Naive thymus-derived CD8-positive, alpha-beta T cell (primary cell): ENCODE measurements at regions not wholly inside any gene's neighbourhood (a gene's known extent, or its start where the extent isn't known, plus 50 kb on each side); places are given as distances from the start of the nearest gene placed in this dataset.

ENCODE experiments used
- ATAC-seq, 2 donors: fragments of 150-1000 bp; cut with Tn5 transposase in 1 of 2; sonication (Bioruptor Pico), chemical (Tn5 transposase) in 1 of 2; 1 replicate in 1 of 2; 2 replicates in 1 of 2; pipeline ENCODE4 v1.10.0; 2021; ENCODE audit warnings: mild to moderate bottlenecking in 2 of 2, moderate library complexity in 2 of 2
- POLR2A ChIA-PET: fragments of 350-600 bp; sonication (Branson Sonifier 250); formaldehyde crosslinking; loops from one replicate; lab custom pipeline; 2021; ENCODE audit warnings: antibody characterized with exemption; lab: Charles Lee
- DNase-seq, 10 donors: peaks; one replicate each; pipeline versions ENCODE4 v3.0.0 to v3.0.0-alpha.2; 2020 to 2022
- H3K27ac Mint-ChIP-seq, 10 donors: one replicate each; pipeline ENCODE4 v1.8.0; 2020 to 2022; ENCODE audit warnings: mild to moderate bottlenecking in 10 of 10, mixed read lengths in 10 of 10, moderate library complexity in 4 of 10, inconsistent platforms in 1 of 10
- H3K27me3 Mint-ChIP-seq, 5 donors: one replicate each; pipeline ENCODE4 v1.8.0; 2021 to 2022; ENCODE audit warnings: mixed read lengths in 5 of 5
- H3K36me3 Mint-ChIP-seq, 3 donors: one replicate each; pipeline ENCODE4 v1.8.0; 2020 to 2022; ENCODE audit warnings: mixed read lengths in 3 of 3, mild to moderate bottlenecking in 2 of 3, inconsistent platforms in 1 of 3
- H3K4me1 Mint-ChIP-seq, 4 donors: one replicate each; pipeline ENCODE4 v1.8.0; 2021 to 2022; ENCODE audit warnings: mixed read lengths in 4 of 4
- H3K4me3 Mint-ChIP-seq, 10 donors: one replicate each; pipeline ENCODE4 v1.8.0; 2020 to 2022; ENCODE audit warnings: mild to moderate bottlenecking in 10 of 10, mixed read lengths in 10 of 10, moderate library complexity in 6 of 10, inconsistent platforms in 1 of 10
- H3K9me3 Mint-ChIP-seq, 9 donors: one replicate each; pipeline ENCODE4 v1.8.0; 2020 to 2022; ENCODE audit warnings: mixed read lengths in 9 of 9, mild to moderate bottlenecking in 3 of 9, inconsistent platforms in 1 of 9, moderate library complexity in 1 of 9

DNA sequence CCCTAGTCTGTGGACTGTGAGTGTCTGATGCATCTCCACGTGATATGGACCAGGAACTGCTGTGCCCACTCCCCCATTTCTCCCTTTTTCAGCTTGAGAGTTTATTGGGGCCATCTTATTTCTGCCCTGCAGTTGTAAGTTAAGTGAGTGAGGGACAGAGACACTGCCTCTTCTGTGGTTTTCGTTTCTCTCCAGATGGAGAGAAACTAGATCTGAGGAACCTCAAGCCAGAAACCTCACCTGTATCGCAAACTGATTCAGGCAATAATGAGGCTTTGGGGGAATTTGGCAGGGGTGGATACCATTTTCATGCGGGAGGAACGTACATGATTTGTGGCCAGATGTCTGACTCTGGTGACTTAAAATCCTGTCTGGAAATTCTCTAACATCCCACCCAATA is 641.7 kb downstream of the TNS3 start:
- POLR2A ChIA-PET, result no interaction called here
- Mint-ChIP-seq H3K27ac (no peak overlapping the region), H3K9me3 (peaks cover 0 to 7% (median 2%) of the 10 kb centered on the region in 9 donors), H3K4me3 (no peak overlapping the region), H3K4me1 (no peaks in the 10 kb centered on the region), H3K27me3 (no peaks in the 10 kb centered on the region), H3K36me3 (no peaks in the 10 kb centered on the region)
- DNase-seq (no peak), ATAC-seq (no peak)

DNA sequence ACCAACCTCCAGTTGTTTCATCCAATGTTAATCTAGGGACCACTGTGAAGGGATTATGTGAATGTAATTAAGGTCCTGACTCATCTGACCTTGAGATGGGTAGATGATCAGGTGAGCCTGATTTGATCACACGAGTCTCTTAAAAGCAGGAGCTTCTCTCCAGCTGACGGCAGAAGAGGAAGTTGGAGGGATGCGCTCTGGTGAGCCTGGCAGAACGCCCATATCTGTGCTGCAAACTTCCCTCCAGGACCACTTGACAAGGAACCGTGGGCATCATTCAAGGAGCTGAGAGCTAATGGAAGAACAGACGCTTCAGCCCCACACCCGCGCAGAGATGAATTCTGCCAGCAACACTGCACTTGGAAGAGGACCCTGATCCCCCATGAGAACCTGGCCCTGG is 642.4 kb downstream of the TNS3 start:
- POLR2A ChIA-PET, result no interaction called here
- ATAC-seq, result no peak
- Mint-ChIP-seq H3K27me3 (no peaks in the 10 kb centered on the region), H3K36me3 (no peaks in the 10 kb centered on the region), H3K9me3 (peaks cover 0 to 7% (median 2%) of the 10 kb centered on the region in 9 donors), H3K4me1 (no peaks in the 10 kb centered on the region), H3K4me3 (no peak overlapping the region), H3K27ac (no peak overlapping the region)
- no peak for DNase-seq

DNA sequence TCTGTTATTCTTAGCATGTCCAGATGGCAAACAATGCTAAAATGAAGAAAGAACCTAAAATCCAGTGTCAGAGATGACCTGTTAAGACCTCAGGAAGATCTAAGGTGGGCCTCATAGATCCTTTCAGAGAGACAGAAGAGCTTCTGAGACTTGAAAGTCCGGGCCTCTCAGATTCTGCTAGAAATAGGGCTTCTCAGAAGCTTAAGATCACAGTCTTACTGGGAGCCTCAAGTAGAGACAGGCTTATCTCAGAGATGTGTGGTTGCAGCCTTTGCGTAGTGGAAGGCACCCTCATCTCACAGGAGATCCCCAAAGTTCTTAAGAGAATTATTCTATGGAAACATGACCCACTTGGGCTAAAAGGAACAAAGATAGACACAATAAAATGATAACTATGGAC is 642.8 kb downstream of the TNS3 start:
- ATAC-seq, result no peak
- DNase-seq, result no peak
- no peak overlapping the region for H3K4me3 Mint-ChIP-seq
- no peaks in the 10 kb centered on the region for H3K4me1 Mint-ChIP-seq
- no peak overlapping the region for H3K27ac Mint-ChIP-seq
- POLR2A ChIA-PET, result no interaction called here
- no peaks in the 10 kb centered on the region for H3K27me3 Mint-ChIP-seq
- H3K36me3 Mint-ChIP-seq, result no peaks in the 10 kb centered on the region
- peaks cover 0 to 7% (median 2%) of the 10 kb centered on the region in 9 donors for H3K9me3 Mint-ChIP-seq

DNA sequence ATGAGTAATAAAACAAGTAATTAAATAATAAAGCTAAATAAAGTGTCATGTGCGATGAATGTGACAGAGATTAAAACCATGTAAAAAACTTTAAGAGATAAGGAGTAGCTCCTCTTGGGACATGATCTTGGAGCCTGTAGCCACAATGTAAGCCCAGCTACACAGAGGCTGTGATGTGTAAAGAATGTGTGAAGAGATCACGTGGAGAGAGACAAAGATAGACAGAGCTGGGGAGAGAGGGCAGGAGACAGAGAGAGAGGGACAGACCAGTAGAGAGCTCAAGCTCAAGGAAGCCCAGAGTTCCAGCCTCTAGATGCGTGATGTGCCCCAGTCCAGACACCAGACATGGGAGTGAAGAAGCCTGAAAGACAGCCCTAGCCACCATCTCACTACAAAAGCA is 644.1 kb downstream of the TNS3 start:
- H3K36me3 Mint-ChIP-seq, result no peaks in the 10 kb centered on the region
- ATAC-seq (no peak), DNase-seq (no peak)
- no peak overlapping the region for H3K27ac Mint-ChIP-seq
- H3K9me3 Mint-ChIP-seq, result peaks cover 0 to 7% (median 2%) of the 10 kb centered on the region in 9 donors
- H3K27me3 Mint-ChIP-seq, result no peaks in the 10 kb centered on the region
- POLR2A ChIA-PET, result no interaction called here
- no peak overlapping the region for H3K4me3 Mint-ChIP-seq
- H3K4me1 Mint-ChIP-seq, result no peaks in the 10 kb centered on the region

DNA sequence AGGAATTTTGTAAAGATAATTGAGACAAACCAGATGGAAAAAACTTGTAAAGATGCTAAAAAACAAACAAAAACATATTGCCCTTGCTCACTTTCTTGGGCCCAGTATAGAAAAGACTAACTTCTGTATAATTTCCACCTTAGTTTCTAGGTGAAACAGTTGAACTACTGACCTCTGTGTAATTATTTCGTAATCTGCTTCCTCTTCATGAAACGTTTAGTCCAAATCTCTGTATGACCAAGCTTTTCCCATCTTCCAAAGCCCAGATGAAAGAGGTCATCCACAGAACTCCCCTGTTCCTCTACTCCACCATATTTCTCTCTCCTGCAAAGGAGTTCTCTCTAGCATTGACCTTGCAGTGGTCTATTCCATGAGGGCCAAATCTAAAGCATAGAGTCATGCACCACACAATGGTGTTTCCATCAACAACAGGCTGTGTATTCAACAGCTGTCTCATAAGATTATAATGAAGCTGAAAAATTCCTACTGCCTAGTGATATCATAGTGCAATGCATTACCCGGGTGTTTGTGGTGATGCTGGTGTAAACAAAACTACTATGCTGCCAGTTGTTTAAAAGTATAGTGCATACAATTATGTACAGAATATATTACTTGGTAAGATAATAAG is 647.6 kb downstream of the TNS3 start:
- Mint-ChIP-seq H3K27ac (no peak overlapping the region), H3K4me1 (no peaks in the 10 kb centered on the region), H3K36me3 (no peaks in the 10 kb centered on the region), H3K27me3 (no peaks in the 10 kb centered on the region), H3K4me3 (no peak overlapping the region), H3K9me3 (peaks cover 0 to 7% (median 2%) of the 10 kb centered on the region in 9 donors)
- POLR2A ChIA-PET, result no interaction called here
- DNase-seq (no peak), ATAC-seq (no peak)

DNA sequence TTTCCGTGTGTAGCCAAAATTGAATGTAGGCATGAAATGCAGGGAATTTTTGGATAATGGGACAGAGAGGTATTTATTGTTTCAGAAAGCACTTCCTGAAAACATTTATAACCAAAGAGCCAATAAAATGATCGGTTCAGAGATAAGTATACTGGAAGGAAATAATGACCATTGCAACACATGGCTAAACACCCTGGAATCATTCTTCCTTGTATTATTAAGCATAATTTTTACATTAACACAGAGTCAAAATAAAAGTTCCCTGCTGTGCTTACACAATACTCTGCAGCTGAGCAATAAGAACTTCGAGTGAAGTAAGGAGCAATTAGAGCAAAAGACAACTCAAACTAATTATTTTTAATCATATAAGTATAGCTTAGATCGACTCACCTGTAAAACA is 648.3 kb downstream of the TNS3 start:
- Mint-ChIP-seq H3K4me3 (no peak overlapping the region), H3K27ac (no peak overlapping the region), H3K36me3 (no peaks in the 10 kb centered on the region), H3K4me1 (no peaks in the 10 kb centered on the region), H3K9me3 (peaks cover 0 to 7% (median 2%) of the 10 kb centered on the region in 9 donors), H3K27me3 (no peaks in the 10 kb centered on the region)
- ATAC-seq, result no peak
- no peak for DNase-seq
- POLR2A ChIA-PET, result no interaction called here

DNA sequence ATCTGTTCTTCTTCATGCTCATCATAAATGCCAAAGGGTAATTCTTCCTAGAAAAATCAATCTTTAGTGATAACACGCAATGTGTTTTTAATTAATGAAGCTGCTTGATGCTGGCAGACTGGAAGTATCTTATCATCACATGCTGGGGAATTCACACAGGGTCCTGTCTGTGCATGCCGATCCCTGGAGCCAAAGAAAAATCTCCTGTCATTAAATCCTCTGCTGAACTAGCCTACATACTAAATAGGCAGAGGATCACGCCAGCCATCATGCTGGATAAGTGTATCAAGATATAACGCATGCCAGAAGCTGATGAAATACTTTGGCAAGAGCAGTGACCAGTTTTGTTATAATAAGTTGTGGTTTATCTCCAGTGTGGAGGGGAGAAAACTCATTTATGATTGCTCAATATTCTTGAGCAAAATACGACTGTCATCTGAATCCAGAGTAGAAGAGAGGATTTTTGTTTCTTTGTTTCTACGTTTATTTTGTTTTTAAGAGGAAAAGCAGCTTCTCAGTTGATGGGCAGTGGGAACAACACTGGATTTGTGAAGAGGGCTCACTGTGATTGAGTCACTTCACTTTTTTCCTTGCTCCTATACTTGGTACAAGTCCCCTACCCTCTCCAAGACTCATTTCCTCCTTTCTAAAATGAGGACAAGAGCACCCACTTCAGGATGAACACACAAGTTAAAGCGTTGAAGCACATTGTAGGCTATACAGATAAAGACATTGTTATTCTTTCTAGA is 649.1 kb downstream of the TNS3 start:
- DNase-seq (no peak), ATAC-seq (no peak)
- no peaks in the 10 kb centered on the region for H3K27me3 Mint-ChIP-seq
- no peaks in the 10 kb centered on the region for H3K36me3 Mint-ChIP-seq
- no peak overlapping the region for H3K4me3 Mint-ChIP-seq
- no peaks in the 10 kb centered on the region for H3K4me1 Mint-ChIP-seq
- H3K27ac Mint-ChIP-seq, result no peak overlapping the region
- POLR2A ChIA-PET, result no interaction called here
- H3K9me3 Mint-ChIP-seq, result peaks cover 0 to 2% (median 0%) of the 10 kb centered on the region in 9 donors

DNA sequence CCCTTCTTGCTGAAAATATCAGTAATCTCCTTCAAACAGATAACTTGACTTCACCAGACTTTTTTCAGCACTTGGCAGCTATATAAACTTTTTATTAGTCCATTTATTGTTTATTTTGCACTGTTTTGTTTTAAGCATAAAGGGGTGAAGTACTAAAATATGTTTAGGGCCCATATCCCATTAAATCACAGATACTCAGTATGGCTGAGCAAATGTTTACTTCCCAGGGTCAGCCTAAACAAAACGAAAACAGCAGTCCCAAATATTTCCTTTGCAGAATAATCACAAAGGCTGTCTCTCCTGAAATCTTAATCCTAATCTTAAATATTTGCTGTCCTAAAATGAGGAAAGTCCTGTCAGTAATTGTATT is 649.6 kb downstream of the TNS3 start:
- ATAC-seq (no peak), DNase-seq (no peak)
- Mint-ChIP-seq H3K27me3 (no peaks in the 10 kb centered on the region), H3K27ac (no peak overlapping the region), H3K9me3 (no peaks in the 10 kb centered on the region), H3K4me1 (no peaks in the 10 kb centered on the region), H3K4me3 (no peak overlapping the region), H3K36me3 (no peaks in the 10 kb centered on the region)
- POLR2A ChIA-PET, result no interaction called here

DNA sequence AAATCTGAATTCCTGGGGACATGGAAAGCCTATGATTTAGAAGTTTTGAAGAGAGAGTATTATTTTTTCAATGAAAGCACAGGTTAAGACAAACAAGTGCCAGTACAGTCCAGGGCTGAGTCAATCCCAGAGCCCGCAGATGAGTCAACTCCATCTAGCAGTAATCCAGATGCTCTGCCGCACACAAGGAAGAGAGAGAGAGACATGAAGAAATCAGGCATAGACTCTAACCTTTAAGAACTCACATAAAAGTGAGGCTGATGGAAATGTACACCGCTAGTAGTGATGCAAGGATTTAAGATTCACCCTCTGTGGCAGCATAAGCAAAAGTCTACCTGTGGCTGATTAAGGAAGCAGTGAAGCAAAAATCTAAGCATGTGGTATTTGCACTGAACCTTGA is 651.5 kb downstream of the TNS3 start:
- no peak for ATAC-seq
- Mint-ChIP-seq H3K4me3 (no peak overlapping the region), H3K27me3 (no peaks in the 10 kb centered on the region), H3K4me1 (no peaks in the 10 kb centered on the region), H3K27ac (no peak overlapping the region), H3K36me3 (no peaks in the 10 kb centered on the region), H3K9me3 (peaks cover 0 to 4% (median 0%) of the 10 kb centered on the region in 9 donors)
- no peak for DNase-seq
- POLR2A ChIA-PET, result no interaction called here

DNA sequence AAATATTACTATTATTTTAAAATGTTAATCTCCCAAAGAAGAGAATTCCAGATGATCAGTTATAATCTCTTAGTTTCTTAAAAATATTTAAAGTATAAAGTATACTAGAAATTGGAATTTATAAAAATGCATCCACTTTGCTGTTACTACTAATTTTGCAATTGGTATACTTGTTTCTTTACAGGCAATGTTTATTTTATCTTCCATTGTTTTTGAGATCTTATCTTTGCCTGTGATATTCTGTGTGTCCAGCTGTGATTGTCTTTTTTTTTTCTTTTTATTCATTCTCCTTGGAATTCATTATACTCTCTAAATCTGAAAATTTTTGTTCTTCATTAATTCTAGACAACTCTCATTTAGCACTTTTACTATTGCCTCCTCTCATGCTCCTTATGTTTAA is 652.6 kb downstream of the TNS3 start:
- ATAC-seq (no peak), DNase-seq (no peak)
- Mint-ChIP-seq H3K9me3 (peaks cover 0 to 12% (median 0%) of the 10 kb centered on the region in 9 donors), H3K36me3 (no peaks in the 10 kb centered on the region), H3K27me3 (no peaks in the 10 kb centered on the region), H3K4me3 (no peak overlapping the region), H3K27ac (no peak overlapping the region), H3K4me1 (no peaks in the 10 kb centered on the region)
- POLR2A ChIA-PET, result no interaction called here

DNA sequence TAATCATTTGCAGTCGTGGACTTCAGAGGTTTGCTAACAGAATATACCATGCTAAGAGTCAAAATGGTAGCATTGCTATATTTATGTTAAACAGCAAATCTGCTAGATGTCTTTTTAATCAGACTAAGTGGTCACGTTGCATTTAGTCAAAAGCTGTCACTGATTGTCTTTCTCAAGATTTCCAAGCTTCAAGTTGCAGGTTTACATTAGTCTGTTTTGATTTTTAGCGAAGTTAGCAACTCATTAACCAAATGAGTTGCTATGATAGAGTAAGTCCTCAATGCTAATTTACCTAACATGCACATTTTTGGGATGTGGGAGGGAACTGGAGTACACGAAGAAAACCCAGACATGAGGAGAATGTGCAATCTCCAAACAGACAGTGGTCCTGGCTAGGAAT is 653.2 kb downstream of the TNS3 start:
- no peak overlapping the region for H3K27ac Mint-ChIP-seq

DNA sequence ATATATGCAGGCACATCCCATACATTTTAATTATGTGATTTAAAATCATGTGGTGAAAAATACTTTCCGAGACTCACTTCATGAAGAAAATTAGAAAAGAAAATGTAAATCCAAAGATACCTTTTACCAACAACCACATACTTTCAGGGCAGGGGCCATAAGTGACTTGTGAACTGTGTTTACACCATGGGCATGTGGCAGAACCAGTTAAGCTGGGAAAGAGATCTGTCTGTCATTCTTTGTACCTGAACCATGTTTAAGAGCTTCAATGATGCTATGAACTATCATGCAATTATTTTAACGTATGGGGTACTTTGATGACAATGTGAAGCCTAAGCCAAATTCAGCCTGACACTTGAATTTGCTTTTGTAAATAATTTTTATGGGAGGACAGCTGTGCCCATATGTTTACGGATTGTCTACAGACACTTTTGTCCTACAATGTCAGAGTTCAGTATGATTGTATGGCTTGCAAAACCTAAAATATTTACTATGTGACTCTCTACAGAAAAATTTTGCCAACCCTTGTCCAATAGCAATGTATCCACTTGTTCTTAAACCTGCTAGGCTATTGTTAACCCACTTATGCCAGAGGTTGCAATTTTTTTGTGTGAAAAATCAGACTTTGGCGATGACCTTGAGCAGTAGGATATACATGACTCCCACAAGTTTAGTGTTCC is 654.6 kb downstream of the TNS3 start:
- no peak for DNase-seq
- Mint-ChIP-seq H3K4me1 (no peaks in the 10 kb centered on the region), H3K36me3 (no peaks in the 10 kb centered on the region), H3K27ac (no peak overlapping the region), H3K27me3 (no peaks in the 10 kb centered on the region), H3K9me3 (peaks cover 0 to 19% (median 2%) of the 10 kb centered on the region in 9 donors), H3K4me3 (no peak overlapping the region)
- POLR2A ChIA-PET, result no interaction called here
- ATAC-seq, result no peak

More for the DNA sequence above, 653.2 kb downstream of the TNS3 start:
- Mint-ChIP-seq H3K27me3 (no peaks in the 10 kb centered on the region), H3K9me3 (peaks cover 0 to 18% (median 0%) of the 10 kb centered on the region in 9 donors), H3K4me1 (no peaks in the 10 kb centered on the region), H3K4me3 (no peak overlapping the region), H3K36me3 (no peaks in the 10 kb centered on the region)
- POLR2A ChIA-PET, result no interaction called here
- DNase-seq (no peak), ATAC-seq (no peak)

DNA sequence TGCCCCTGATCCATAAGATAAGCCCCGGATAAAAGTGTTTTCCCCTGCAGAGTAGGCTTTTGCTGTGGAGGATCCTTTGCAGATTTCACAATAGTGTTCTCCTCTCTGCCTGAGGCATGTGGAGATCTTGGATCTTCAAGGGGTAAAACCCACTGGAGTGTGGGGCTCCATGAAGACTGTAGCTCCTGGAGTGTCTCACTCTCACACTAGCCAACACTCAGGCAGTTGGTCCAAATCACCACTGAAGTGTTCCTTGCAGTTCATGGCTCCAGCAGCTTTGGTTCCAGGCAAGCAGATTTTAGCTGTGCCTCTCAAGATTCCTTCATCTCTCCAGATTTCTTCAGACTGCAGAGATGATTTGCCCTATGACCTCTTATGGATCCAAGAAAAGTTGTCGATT is 665.3 kb downstream of the TNS3 start:
- Mint-ChIP-seq H3K4me3 (no peak overlapping the region), H3K9me3 (peaks cover 0 to 21% (median 6%) of the 10 kb centered on the region in 9 donors), H3K27me3 (no peaks in the 10 kb centered on the region), H3K4me1 (no peaks in the 10 kb centered on the region), H3K27ac (no peak overlapping the region), H3K36me3 (no peaks in the 10 kb centered on the region)
- POLR2A ChIA-PET, result no interaction called here
- ATAC-seq, result no peak
- DNase-seq, result no peak
